PC-3 (cell line): ENCODE measurements at regions not wholly inside any gene's neighbourhood (a gene's known extent, or its start where the extent isn't known, plus 50 kb on each side); places are given as distances from the start of the nearest gene placed in this dataset.

Experiments used
- ATAC-seq: fragments of 200-7000 bp; cut with Tn5 transposase; 2 replicates; pipeline ENCODE4 v1.9.1; 2020; ENCODE audit warnings: mild to moderate bottlenecking, moderate library complexity
- BruUV-seq: library from RNA; stranded (reverse); fragments of 400-500 nt; replicated peaks from 2 replicates; lab custom pipeline; 2021; lab: Mats Ljungman, UMichigan
- CTCF ChIA-PET: fragments of 300-600 bp; sonication (Branson Sonifier 250); formaldehyde crosslinking; loops from one replicate; lab custom pipeline; 2022; ENCODE audit warnings: antibody characterized with exemption; lab: Charles Lee
- POLR2A ChIA-PET: fragments of 300-600 bp; sonication (Branson Sonifier 250); formaldehyde crosslinking; loops from one replicate; lab custom pipeline; 2022; ENCODE audit warnings: antibody characterized with exemption; ENCODE audit not compliant: unreplicated experiment; lab: Charles Lee
- DNase-seq: peaks from one replicate; pipeline ENCODE4 v3.0.0-alpha.2; 2015
- H2AFZ ChIP-seq: fragments of 300-600 bp; sonication (generic); 2 replicates; pipeline ENCODE4 v1.6.0; 2016; ENCODE audit warnings: antibody characterized with exemption, low read length
- H3F3A ChIP-seq: fragments of 300-600 bp; sonication (generic); one replicate; pipeline ENCODE4 v1.6.0; 2017; ENCODE audit warnings: antibody characterized with exemption, low read length, control low read depth, mild to moderate bottlenecking; ENCODE audit not compliant: unreplicated experiment
- H3K27ac ChIP-seq: fragments of 300-600 bp; sonication (generic); 2 replicates; pipeline ENCODE4 v1.5.1; 2016; ENCODE audit warnings: mild to moderate bottlenecking, low read length
- H3K27me3 ChIP-seq: fragments of 300-600 bp; sonication (generic); 2 replicates; pipeline ENCODE4 v1.6.1; 2016; ENCODE audit warnings: low read length, mixed read lengths
- H3K36me3 ChIP-seq: fragments of 300-600 bp; sonication (generic); 2 replicates; pipeline ENCODE4 v1.6.1; 2016; ENCODE audit warnings: low read depth, mixed run types, low read length, mixed read lengths
- H3K4me1 ChIP-seq: fragments of 300-600 bp; sonication (generic); 2 replicates; pipeline ENCODE4 v1.5.1; 2016; ENCODE audit warnings: low read length; ENCODE audit not compliant: insufficient read depth
- H3K4me2 ChIP-seq: fragments of 300-600 bp; sonication (generic); 2 replicates; pipeline ENCODE4 v1.6.0; 2016; ENCODE audit warnings: low read length
- H3K4me3 ChIP-seq: fragments of 300-600 bp; sonication (generic); 2 replicates; pipeline ENCODE4 v1.5.1; 2016; ENCODE audit warnings: mild to moderate bottlenecking, low read length, mixed read lengths
- H3K79me2 ChIP-seq: fragments of 300-600 bp; sonication (generic); 2 replicates; pipeline ENCODE4 v1.6.1; 2017; ENCODE audit warnings: low read length, mixed read lengths
- H3K9ac ChIP-seq: fragments of 300-600 bp; sonication (generic); 2 replicates; pipeline ENCODE4 v1.6.0; 2016; ENCODE audit warnings: mild to moderate bottlenecking, low read length
- H3K9me2 ChIP-seq: fragments of 300-600 bp; sonication (generic); replicated peaks from 2 replicates; pipeline ENCODE4 v1.6.1; 2016; ENCODE audit warnings: mixed run types, low read length, mixed read lengths
- H3K9me3 ChIP-seq: fragments of 300-600 bp; sonication (generic); 2 replicates; pipeline ENCODE4 v1.6.1; 2016; ENCODE audit warnings: low read length, mixed read lengths
- H4K20me1 ChIP-seq: fragments of 300-600 bp; sonication (generic); 2 replicates; pipeline ENCODE4 v1.6.1; 2016; ENCODE audit warnings: low read length, mixed read lengths
- EZH2 ChIP-seq: fragments of 300-600 bp; sonication (generic); IDR thresholded peaks from one replicate; pipeline ENCODE4 v1.6.1; 2017; ENCODE audit warnings: antibody characterized with exemption, mild to moderate bottlenecking, low read length; ENCODE audit not compliant: unreplicated experiment
- EZH2phosphoT487 ChIP-seq: fragments of 300-600 bp; sonication (generic); IDR thresholded peaks from 2 replicates; pipeline ENCODE4 v1.6.1; 2018; ENCODE audit warnings: mild to moderate bottlenecking, antibody characterized with exemption, low read length, borderline replicate concordance
- intact Hi-C: fragments of 100-400 bp; cut with micrococcal nuclease; formaldehyde crosslinking; loops from 2 replicates; pipeline ENCODE4 v1.9.0; 2023
- TF ChIP-seq, protein P1 (sequence below): fragments of 300-600 bp; sonication (generic); conservative IDR thresholded peaks from 2 replicates; pipeline ENCODE4 v1.5.1; 2017; ENCODE audit warnings: antibody characterized with exemption, low read depth, mild to moderate bottlenecking, low read length

DNA sequence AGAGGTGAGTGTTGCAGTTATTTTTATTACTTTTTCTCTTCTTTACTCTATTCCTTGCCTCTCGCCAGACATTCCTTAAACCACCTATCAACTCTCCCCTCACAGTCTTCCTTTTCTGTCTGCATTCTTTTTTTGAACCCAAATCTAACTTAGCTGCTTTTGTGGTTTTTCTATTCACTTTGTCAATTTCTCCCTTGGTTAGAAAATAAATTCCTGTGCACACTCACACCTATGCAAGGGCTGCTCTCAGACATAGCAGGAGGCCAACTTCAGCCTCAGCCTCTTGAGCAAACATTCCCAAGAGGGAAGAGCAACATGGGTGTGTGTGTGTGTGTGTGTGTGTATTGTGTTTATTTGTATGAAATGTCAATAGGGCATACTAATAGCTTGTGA, 808.6 kb downstream of the RNF144A start:
- TF ChIP-seq, protein P1, sequence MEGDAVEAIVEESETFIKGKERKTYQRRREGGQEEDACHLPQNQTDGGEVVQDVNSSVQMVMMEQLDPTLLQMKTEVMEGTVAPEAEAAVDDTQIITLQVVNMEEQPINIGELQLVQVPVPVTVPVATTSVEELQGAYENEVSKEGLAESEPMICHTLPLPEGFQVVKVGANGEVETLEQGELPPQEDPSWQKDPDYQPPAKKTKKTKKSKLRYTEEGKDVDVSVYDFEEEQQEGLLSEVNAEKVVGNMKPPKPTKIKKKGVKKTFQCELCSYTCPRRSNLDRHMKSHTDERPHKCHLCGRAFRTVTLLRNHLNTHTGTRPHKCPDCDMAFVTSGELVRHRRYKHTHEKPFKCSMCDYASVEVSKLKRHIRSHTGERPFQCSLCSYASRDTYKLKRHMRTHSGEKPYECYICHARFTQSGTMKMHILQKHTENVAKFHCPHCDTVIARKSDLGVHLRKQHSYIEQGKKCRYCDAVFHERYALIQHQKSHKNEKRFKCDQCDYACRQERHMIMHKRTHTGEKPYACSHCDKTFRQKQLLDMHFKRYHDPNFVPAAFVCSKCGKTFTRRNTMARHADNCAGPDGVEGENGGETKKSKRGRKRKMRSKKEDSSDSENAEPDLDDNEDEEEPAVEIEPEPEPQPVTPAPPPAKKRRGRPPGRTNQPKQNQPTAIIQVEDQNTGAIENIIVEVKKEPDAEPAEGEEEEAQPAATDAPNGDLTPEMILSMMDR, result no peak
- no peaks in the 10 kb centered on the region for H3F3A ChIP-seq
- CTCF ChIA-PET, result no interaction called here
- no peaks in the 10 kb centered on the region for H4K20me1 ChIP-seq
- peak overlapping the region; percentile 57 for H2AFZ ChIP-seq
- no peaks in the 10 kb centered on the region for H3K27me3 ChIP-seq
- no peak overlapping the region for H3K4me2 ChIP-seq
- H3K27ac ChIP-seq, result no peak overlapping the region
- ATAC-seq (peak; percentile 48), DNase-seq (no peak)
- POLR2A ChIA-PET, result interaction anchor here (0.6 kb wide), 1 partner anchor 956 kb away, joined by 3 read pairs; the partner anchor contains the start of gene ID2
- H3K9me3 ChIP-seq, result no peaks in the 10 kb centered on the region
- H3K79me2 ChIP-seq, result no peaks in the 10 kb centered on the region
- peaks cover 4% of the 10 kb centered on the region; the same call in 1 of the 2 replicates for H3K4me1 ChIP-seq
- no peak overlapping the region for H3K9ac ChIP-seq
- no peaks in the 10 kb centered on the region for H3K36me3 ChIP-seq
- H3K4me3 ChIP-seq, result no peak overlapping the region
- no TSS peak for BruUV-seq
- intact Hi-C loops, result loop anchor here (1.0 kb wide), 3 partner anchors 279 to 959 kb away; no protein-coding TSS in a partner anchor
- H3K9me2 ChIP-seq, result no peaks in the 10 kb centered on the region

DNA sequence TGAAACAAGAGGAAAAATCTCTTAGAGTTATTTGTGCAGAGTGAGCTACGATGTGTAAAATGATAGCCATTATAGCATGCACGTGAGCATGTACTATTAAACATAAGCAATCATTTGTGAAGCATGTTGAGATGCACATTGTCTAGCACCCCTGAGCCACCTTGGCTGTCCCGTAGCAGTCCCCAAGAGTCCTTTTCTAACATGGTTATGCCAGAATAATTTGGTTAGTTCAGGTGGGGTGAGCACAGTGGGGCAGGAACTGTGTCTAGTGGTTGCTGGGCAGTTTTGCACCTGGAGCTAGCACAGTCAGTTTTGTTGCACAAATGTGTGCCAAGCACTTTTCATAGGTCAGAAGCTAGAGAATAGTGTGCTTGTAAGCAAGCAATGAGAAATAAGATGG, 809.8 kb downstream of the RNF144A start:
- no TSS peak for BruUV-seq
- H3K4me3 ChIP-seq, result no peak overlapping the region
- no peaks in the 10 kb centered on the region for H3K36me3 ChIP-seq
- peaks cover 4% of the 10 kb centered on the region; the same call in 1 of the 2 replicates for H3K4me1 ChIP-seq
- no peak for ATAC-seq
- no peak overlapping the region for H2AFZ ChIP-seq
- H3K9ac ChIP-seq, result no peak overlapping the region
- H3K27me3 ChIP-seq, result no peaks in the 10 kb centered on the region
- POLR2A ChIA-PET, result no interaction called here
- H3F3A ChIP-seq, result no peaks in the 10 kb centered on the region
- H3K27ac ChIP-seq, result no peak overlapping the region
- H3K9me2 ChIP-seq, result no peaks in the 10 kb centered on the region
- TF ChIP-seq EZH2phosphoT487 (no peak), EZH2 (no peak)
- TF ChIP-seq, protein P1, result no peak
- no peaks in the 10 kb centered on the region for H3K79me2 ChIP-seq
- no peaks in the 10 kb centered on the region for H3K9me3 ChIP-seq
- intact Hi-C loops, result no loop called here
- DNase-seq, result no peak
- CTCF ChIA-PET, result no interaction called here
- H4K20me1 ChIP-seq, result no peaks in the 10 kb centered on the region
- no peak overlapping the region for H3K4me2 ChIP-seq

GRCh38 chr2:7728388-7728787, 811.2 kb downstream of the RNF144A start:
- Histone ChIP-seq H3K36me3 (no peaks in the 10 kb centered on the region), H3F3A (no peaks in the 10 kb centered on the region), H3K9me3 (no peaks in the 10 kb centered on the region), H3K4me3 (no peak overlapping the region), H4K20me1 (no peaks in the 10 kb centered on the region), H2AFZ (no peak overlapping the region), H3K79me2 (no peaks in the 10 kb centered on the region), H3K9ac (no peak overlapping the region), H3K9me2 (no peaks in the 10 kb centered on the region), H3K4me2 (no peak overlapping the region), H3K27me3 (no peaks in the 10 kb centered on the region), H3K27ac (no peak overlapping the region), H3K4me1 (peaks cover 4% of the 10 kb centered on the region; the same call in 1 of the 2 replicates)
- ChIA-PET POLR2A (no interaction called here), CTCF (no interaction called here)
- intact Hi-C loops, result no loop called here
- BruUV-seq, result no TSS peak
- TF ChIP-seq, protein P1, result no peak
- no peak for TF ChIP-seq EZH2
- no peak for TF ChIP-seq EZH2phosphoT487
- ATAC-seq (no peak), DNase-seq (no peak)
